Muscle layer of colon (tissue), 2 donors: ENCODE measurements at regions not wholly inside any gene's neighbourhood (a gene's known extent, or its start where the extent isn't known, plus 50 kb on each side); places are given as distances from the start of the nearest gene placed in this dataset.
"Not testable (repeated sequence)": the region's sequence is repeated elsewhere in the genome, so short reads cannot be mapped to it uniquely, and the experiment has no call there.

Source experiments
- H3K27ac ChIP-seq: one replicate; pipeline ENCODE4 v1.7.0; 2013; ENCODE audit warnings: low read depth, mild to moderate bottlenecking, low read length, moderate library complexity
- H3K27me3 ChIP-seq, 2 donors: one replicate each; pipeline ENCODE4 v1.7.0; 2013; ENCODE audit warnings: low read length in 2 of 2, mild to moderate bottlenecking in 2 of 2; ENCODE audit not compliant: insufficient read depth in 2 of 2, control insufficient read depth in 1 of 2
- H3K36me3 ChIP-seq: one replicate; pipeline ENCODE4 v1.7.0; 2013; ENCODE audit warnings: mild to moderate bottlenecking, low read length; ENCODE audit not compliant: insufficient read depth
- H3K4me1 ChIP-seq: one replicate; pipeline ENCODE4 v1.7.0; 2013; ENCODE audit warnings: mild to moderate bottlenecking, low read length; ENCODE audit not compliant: insufficient read depth
- H3K4me3 ChIP-seq, 2 donors: one replicate each; pipeline ENCODE4 v1.7.0; 2013; ENCODE audit warnings: low read length in 2 of 2, low read depth in 1 of 2, mild to moderate bottlenecking in 1 of 2, moderate library complexity in 1 of 2
- H3K9ac ChIP-seq: one replicate; pipeline ENCODE4 v1.7.0; 2013; ENCODE audit warnings: low read length
- H3K9me3 ChIP-seq: one replicate; pipeline ENCODE4 v1.7.0; 2013; ENCODE audit warnings: mild to moderate bottlenecking, low read length
- donor health status: abdominal sarcoma.
- donor health status: Adenocarcinoma of cecum.

- Histone ChIP-seq H3K9ac (no peak overlapping the region), H3K4me3 (no peak overlapping the region), H3K36me3 (no peaks in the 10 kb centered on the region), H3K9me3 (no peaks in the 10 kb centered on the region), H3K27me3 (peaks cover 0 to 6% of the 10 kb centered on the region in 2 donors), H3K4me1 (peaks cover 17% of the 10 kb centered on the region), H3K27ac (no peak overlapping the region)
Measured at GRCh38 chr4:53902786-53903185, 161.6 kb downstream of the CHIC2 start.

- H3K27ac ChIP-seq, result peak overlapping the region; percentile 52
- no peaks in the 10 kb centered on the region for H3K27me3 ChIP-seq
- no peaks in the 10 kb centered on the region for H3K36me3 ChIP-seq
- H3K4me3 ChIP-seq, result no peak overlapping the region
- H3K9ac ChIP-seq, result no peak overlapping the region
- no peaks in the 10 kb centered on the region for H3K9me3 ChIP-seq
- H3K4me1 ChIP-seq, result peaks cover 6% of the 10 kb centered on the region
Measured at GRCh38 chr4:53900271-53900649, 164.1 kb downstream of the CHIC2 start.

- Histone ChIP-seq H3K27me3 (no peaks in the 10 kb centered on the region), H3K9ac (no peak overlapping the region), H3K36me3 (no peaks in the 10 kb centered on the region), H3K9me3 (no peaks in the 10 kb centered on the region), H3K27ac (no peak overlapping the region), H3K4me1 (peaks cover 6% of the 10 kb centered on the region), H3K4me3 (no peak overlapping the region)
Measured at GRCh38 chr4:53899586-53900270, 164.7 kb downstream of the CHIC2 start.

- H3K27me3 ChIP-seq, result no peaks in the 10 kb centered on the region
- no peaks in the 10 kb centered on the region for H3K36me3 ChIP-seq
- no peaks in the 10 kb centered on the region for H3K4me1 ChIP-seq
- no peaks in the 10 kb centered on the region for H3K9me3 ChIP-seq
- no peak overlapping the region for H3K4me3 ChIP-seq
- no peak overlapping the region for H3K27ac ChIP-seq
- H3K9ac ChIP-seq, result no peak overlapping the region
Measured at GRCh38 chr4:53895137-53895536, 169.3 kb downstream of the CHIC2 start.

- Histone ChIP-seq H3K27ac (no peak overlapping the region), H3K36me3 (no peaks in the 10 kb centered on the region), H3K27me3 (no peaks in the 10 kb centered on the region), H3K4me1 (no peaks in the 10 kb centered on the region), H3K9me3 (no peaks in the 10 kb centered on the region), H3K4me3 (no peak overlapping the region), H3K9ac (no peak overlapping the region)
Measured at GRCh38 chr4:53890461-53890860, 173.9 kb downstream of the CHIC2 start.

GRCh38 chr4:53889326-53890055 is 174.9 kb downstream of the CHIC2 start:
- H3K4me1 ChIP-seq, result no peaks in the 10 kb centered on the region
- H3K27me3 ChIP-seq, result no peaks in the 10 kb centered on the region
- H3K9ac ChIP-seq, result no peak overlapping the region
- no peak overlapping the region for H3K4me3 ChIP-seq
- no peaks in the 10 kb centered on the region for H3K9me3 ChIP-seq
- H3K27ac ChIP-seq, result no peak overlapping the region
- no peaks in the 10 kb centered on the region for H3K36me3 ChIP-seq

- H3K36me3 ChIP-seq, result no peaks in the 10 kb centered on the region
- H3K4me3 ChIP-seq, result no peak overlapping the region
- no peak overlapping the region for H3K9ac ChIP-seq
- no peaks in the 10 kb centered on the region for H3K4me1 ChIP-seq
- H3K27ac ChIP-seq, result no peak overlapping the region
- H3K9me3 ChIP-seq, result no peaks in the 10 kb centered on the region
- no peaks in the 10 kb centered on the region for H3K27me3 ChIP-seq
Measured at GRCh38 chr4:53886090-53886489, 178.3 kb downstream of the CHIC2 start.

GRCh38 chr4:53885668-53886067 is 178.7 kb downstream of the CHIC2 start:
- H3K27me3 ChIP-seq, result no peaks in the 10 kb centered on the region
- H3K27ac ChIP-seq, result no peak overlapping the region
- no peaks in the 10 kb centered on the region for H3K36me3 ChIP-seq
- H3K9me3 ChIP-seq, result no peaks in the 10 kb centered on the region
- H3K4me3 ChIP-seq, result no peak overlapping the region
- no peak overlapping the region for H3K9ac ChIP-seq
- H3K4me1 ChIP-seq, result no peaks in the 10 kb centered on the region

GRCh38 chr4:53877096-53877495 is 187.3 kb downstream of the CHIC2 start:
- not testable (repeated sequence) for H3K27ac ChIP-seq, H3K9me3 ChIP-seq, H3K27me3 ChIP-seq, H3K4me1 ChIP-seq, H3K36me3 ChIP-seq, H3K4me3 ChIP-seq, H3K9ac ChIP-seq

- H3K9ac ChIP-seq, result no peak overlapping the region
- H3K27me3 ChIP-seq, result no peaks in the 10 kb centered on the region
- no peak overlapping the region for H3K4me3 ChIP-seq
- no peaks in the 10 kb centered on the region for H3K9me3 ChIP-seq
- no peak overlapping the region for H3K27ac ChIP-seq
- H3K36me3 ChIP-seq, result no peaks in the 10 kb centered on the region
- peaks cover 4% of the 10 kb centered on the region for H3K4me1 ChIP-seq
Measured at GRCh38 chr4:53866055-53866454, 198.3 kb downstream of the CHIC2 start.

GRCh38 chr4:53865054-53865453 is 199.4 kb downstream of the CHIC2 start:
- H3K27ac ChIP-seq, result no peak overlapping the region
- H3K36me3 ChIP-seq, result no peaks in the 10 kb centered on the region

More at GRCh38 chr4:53865054-53865453, 199.4 kb downstream of the CHIC2 start:
- no peaks in the 10 kb centered on the region for H3K27me3 ChIP-seq
- no peaks in the 10 kb centered on the region for H3K9me3 ChIP-seq
- peaks cover 4% of the 10 kb centered on the region for H3K4me1 ChIP-seq
- H3K9ac ChIP-seq, result no peak overlapping the region
- H3K4me3 ChIP-seq, result no peak overlapping the region
